Lower leg skin (tissue), 3 donors: ENCODE measurements at regions not wholly inside any gene's neighbourhood (a gene's known extent, or its start where the extent isn't known, plus 50 kb on each side); places are given as distances from the start of the nearest gene placed in this dataset.

Experiments used
- POLR2A ChIP-seq, 2 donors: fragments of 450-650 bp; IDR thresholded peaks; one replicate each; pipeline ENCODE4 v1.6.1; 2016 to 2017; ENCODE audit warnings: antibody characterized with exemption in 2 of 2, mild to moderate bottlenecking in 1 of 2, moderate library complexity in 1 of 2
- TF ChIP-seq, protein P1 (sequence below), 3 donors: fragments of 450-650 bp; IDR thresholded peaks; one replicate each; pipeline ENCODE4 v1.5.1; 2016; ENCODE audit warnings: antibody characterized with exemption in 3 of 3, mild to moderate bottlenecking in 3 of 3, moderate library complexity in 2 of 3

DNA sequence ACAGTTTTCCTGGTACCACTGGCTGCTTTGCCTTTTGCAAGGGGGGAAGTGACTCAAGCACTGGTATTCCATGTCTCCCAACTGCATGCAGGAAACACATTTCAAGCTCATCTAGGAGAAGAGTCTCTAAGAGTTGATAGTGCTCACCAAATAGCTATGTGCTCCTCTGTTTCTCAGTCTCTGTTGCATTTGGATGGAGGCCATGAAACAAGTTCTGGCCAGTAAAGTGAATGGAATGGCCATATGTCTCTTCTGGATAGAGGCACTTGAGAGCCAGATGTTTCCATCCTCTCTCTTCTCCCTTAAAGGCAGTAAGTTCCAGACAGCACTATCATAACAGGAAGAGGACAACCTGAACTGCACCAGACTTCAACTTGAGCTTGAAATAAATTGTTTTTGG, 60.6 kb downstream of the C16orf82 start:
- TF ChIP-seq, protein P1, sequence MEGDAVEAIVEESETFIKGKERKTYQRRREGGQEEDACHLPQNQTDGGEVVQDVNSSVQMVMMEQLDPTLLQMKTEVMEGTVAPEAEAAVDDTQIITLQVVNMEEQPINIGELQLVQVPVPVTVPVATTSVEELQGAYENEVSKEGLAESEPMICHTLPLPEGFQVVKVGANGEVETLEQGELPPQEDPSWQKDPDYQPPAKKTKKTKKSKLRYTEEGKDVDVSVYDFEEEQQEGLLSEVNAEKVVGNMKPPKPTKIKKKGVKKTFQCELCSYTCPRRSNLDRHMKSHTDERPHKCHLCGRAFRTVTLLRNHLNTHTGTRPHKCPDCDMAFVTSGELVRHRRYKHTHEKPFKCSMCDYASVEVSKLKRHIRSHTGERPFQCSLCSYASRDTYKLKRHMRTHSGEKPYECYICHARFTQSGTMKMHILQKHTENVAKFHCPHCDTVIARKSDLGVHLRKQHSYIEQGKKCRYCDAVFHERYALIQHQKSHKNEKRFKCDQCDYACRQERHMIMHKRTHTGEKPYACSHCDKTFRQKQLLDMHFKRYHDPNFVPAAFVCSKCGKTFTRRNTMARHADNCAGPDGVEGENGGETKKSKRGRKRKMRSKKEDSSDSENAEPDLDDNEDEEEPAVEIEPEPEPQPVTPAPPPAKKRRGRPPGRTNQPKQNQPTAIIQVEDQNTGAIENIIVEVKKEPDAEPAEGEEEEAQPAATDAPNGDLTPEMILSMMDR (IDR thresholded peaks at IDR 0.05) = no peak
- no peak for TF ChIP-seq POLR2A (IDR thresholded peaks at IDR 0.05)
